HG02840 (cell line): ENCODE measurements at regions not wholly inside any gene's neighbourhood (a gene's known extent, or its start where the extent isn't known, plus 50 kb on each side); places are given as distances from the start of the nearest gene placed in this dataset.

Source experiments
- ATAC-seq: cut with Tn5 transposase; IDR thresholded peaks from one replicate; pipeline ENCODE4 v1.9.1; 2021; ENCODE audit warnings: mild to moderate bottlenecking, moderate library complexity, moderate number of reproducible peaks; ENCODE audit not compliant: unreplicated experiment, low FRiP score

GRCh38 chr22:22082960-22083359 is 100.4 kb upstream of the TOP3B start:
- no peak for ATAC-seq

- ATAC-seq, result no peak
These were observed 99.7 kb upstream of the TOP3B start for GRCh38 chr22:22082229-22082835.

GRCh38 chr22:22080270-22080669 is 97.7 kb upstream of the TOP3B start:
- ATAC-seq, result no peak

GRCh38 chr22:22079404-22080148 is 97.0 kb upstream of the TOP3B start:
- no peak for ATAC-seq

GRCh38 chr22:22078329-22078728 is 95.7 kb upstream of the TOP3B start:
- ATAC-seq, result no peak

GRCh38 chr22:22076932-22077703 is 94.5 kb upstream of the TOP3B start:
- no peak for ATAC-seq

GRCh38 chr22:22076361-22076760 is 93.8 kb upstream of the TOP3B start:
- no peak for ATAC-seq

GRCh38 chr22:22075382-22076163 is 93.0 kb upstream of the TOP3B start:
- ATAC-seq, result no peak

- no peak for ATAC-seq
These were observed 92.2 kb upstream of the TOP3B start for GRCh38 chr22:22074634-22075381.

- no peak for ATAC-seq
These were observed 91.4 kb upstream of the TOP3B start for GRCh38 chr22:22073769-22074561.

- ATAC-seq, result no peak
These were observed 89.7 kb upstream of the TOP3B start for GRCh38 chr22:22072169-22072836.

- ATAC-seq, result no peak
These were observed 88.9 kb upstream of the TOP3B start for GRCh38 chr22:22071455-22071854.

GRCh38 chr22:22070371-22070824 is 87.8 kb upstream of the TOP3B start:
- no peak for ATAC-seq

GRCh38 chr22:22069450-22070370 is 87.1 kb upstream of the TOP3B start:
- ATAC-seq, result no peak

GRCh38 chr22:22068657-22069056 is 86.1 kb upstream of the TOP3B start:
- no peak for ATAC-seq

- no peak for ATAC-seq
These were observed 85.4 kb upstream of the TOP3B start for GRCh38 chr22:22068025-22068424.

- no peak for ATAC-seq
These were observed 84.6 kb upstream of the TOP3B start for GRCh38 chr22:22067192-22067591.

GRCh38 chr22:22064580-22064979 is 82.0 kb upstream of the TOP3B start:
- no peak for ATAC-seq
